H9 (cell line): ENCODE measurements at regions not wholly inside any gene's neighbourhood (a gene's known extent, or its start where the extent isn't known, plus 50 kb on each side); places are given as distances from the start of the nearest gene placed in this dataset.

Experiments used
- DNase-seq: peaks from one replicate; pipeline ENCODE4 v3.0.0-alpha.2; 2017
- H2AFZ ChIP-seq: one replicate; pipeline ENCODE4 v1.6.1; 2013; ENCODE audit warnings: mild to moderate bottlenecking, low read length, control low read depth, moderate library complexity
- H2AK5ac ChIP-seq: 2 replicates; pipeline ENCODE4 v1.6.1; 2013; ENCODE audit warnings: low read length, control low read depth, mixed read lengths; ENCODE audit not compliant: insufficient read length
- H2BK120ac ChIP-seq: one replicate; pipeline ENCODE4 v1.6.1; 2013; ENCODE audit warnings: low read depth, mild to moderate bottlenecking, low read length, control low read depth, inconsistent platforms; ENCODE audit not compliant: poor library complexity, severe bottlenecking
- H2BK12ac ChIP-seq: 2 replicates; pipeline ENCODE4 v1.6.1; 2013; ENCODE audit warnings: low read length, control low read depth, mixed read lengths, low read depth; ENCODE audit not compliant: insufficient read length
- H2BK15ac ChIP-seq: 2 replicates; pipeline ENCODE4 v1.6.1; 2013; ENCODE audit warnings: low read depth, low read length, control low read depth
- H2BK20ac ChIP-seq: one replicate; pipeline ENCODE4 v1.6.1; 2013; ENCODE audit warnings: low read depth, mild to moderate bottlenecking, low read length, control low read depth, inconsistent platforms; ENCODE audit not compliant: poor library complexity, severe bottlenecking
- H2BK5ac ChIP-seq: 2 replicates; pipeline ENCODE4 v1.6.1; 2013; ENCODE audit warnings: low read length, control low read depth, mixed read lengths; ENCODE audit not compliant: insufficient read length
- H3K14ac ChIP-seq: 2 replicates; pipeline ENCODE4 v1.6.1; 2013; ENCODE audit warnings: low read length, control low read depth; ENCODE audit not compliant: insufficient read depth
- H3K18ac ChIP-seq: 2 replicates; pipeline ENCODE4 v1.6.1; 2013; ENCODE audit warnings: low read depth, mild to moderate bottlenecking, mixed read lengths, low read length, control low read depth; ENCODE audit not compliant: insufficient read length
- H3K23ac ChIP-seq: 2 replicates; pipeline ENCODE4 v1.6.1; 2013; ENCODE audit warnings: low read length, control low read depth, mixed read lengths, low read depth; ENCODE audit not compliant: insufficient read length
- H3K23me2 ChIP-seq: 2 replicates; pipeline ENCODE4 v1.6.1; 2013; ENCODE audit warnings: low read depth, mild to moderate bottlenecking, mixed read lengths, low read length, control low read depth; ENCODE audit not compliant: insufficient read length, poor library complexity, severe bottlenecking
- H3K27ac ChIP-seq: 2 replicates; pipeline ENCODE4 v1.5.1; 2013; ENCODE audit warnings: low read length, control low read depth, mixed read lengths, low read depth; ENCODE audit not compliant: insufficient read length
- H3K27me3 ChIP-seq: 2 replicates; pipeline ENCODE4 v1.6.1; 2013; ENCODE audit warnings: low read length, control low read depth, inconsistent platforms; ENCODE audit not compliant: insufficient read depth
- H3K4ac ChIP-seq: 2 replicates; pipeline ENCODE4 v1.6.1; 2013; ENCODE audit warnings: low read depth, mild to moderate bottlenecking, control low read depth, inconsistent platforms, low read length, moderate library complexity
- H3K4me1 ChIP-seq: 2 replicates; pipeline ENCODE4 v1.6.1; 2013; ENCODE audit warnings: low read length, control low read depth, inconsistent platforms; ENCODE audit not compliant: insufficient read depth
- H3K4me2 ChIP-seq: 2 replicates; pipeline ENCODE4 v1.6.1; 2013; ENCODE audit warnings: low read length, control low read depth, mixed read lengths; ENCODE audit not compliant: insufficient read length, insufficient read depth
- H3K56ac ChIP-seq: 2 replicates; pipeline ENCODE4 v1.6.1; 2013; ENCODE audit warnings: low read depth, mild to moderate bottlenecking, mixed read lengths, low read length, control low read depth; ENCODE audit not compliant: insufficient read length
- H3K79me1 ChIP-seq: 2 replicates; pipeline ENCODE4 v1.6.1; 2013; ENCODE audit warnings: low read depth, mild to moderate bottlenecking, moderate library complexity, low read length, control low read depth, inconsistent platforms; ENCODE audit not compliant: insufficient read depth, poor library complexity, severe bottlenecking
- H3K79me2 ChIP-seq: 2 replicates; pipeline ENCODE4 v1.6.1; 2013; ENCODE audit warnings: low read length, control low read depth, inconsistent platforms; ENCODE audit not compliant: insufficient read depth
- H3K9ac ChIP-seq: 2 replicates; pipeline ENCODE4 v1.6.1; 2013; ENCODE audit warnings: low read length, control low read depth, mixed read lengths; ENCODE audit not compliant: insufficient read length; ENCODE audit errors: extremely low read depth
- H3K9me3 ChIP-seq: one replicate; pipeline ENCODE4 v1.6.1; 2013; ENCODE audit warnings: low read depth, low read length, inconsistent platforms; ENCODE audit not compliant: control insufficient read depth
- H3T11ph ChIP-seq: one replicate; pipeline ENCODE4 v1.6.1; 2013; ENCODE audit warnings: mild to moderate bottlenecking, low read length, control low read depth, inconsistent platforms
- H4K20me1 ChIP-seq: one replicate; pipeline ENCODE4 v1.6.1; 2013; ENCODE audit not compliant: control insufficient read depth, insufficient read length, insufficient read depth
- H4K5ac ChIP-seq: 2 replicates; pipeline ENCODE4 v1.6.1; 2013; ENCODE audit warnings: low read depth, mild to moderate bottlenecking, mixed read lengths, low read length, control low read depth; ENCODE audit not compliant: insufficient read length
- H4K8ac ChIP-seq: replicated peaks from 2 replicates; pipeline ENCODE4 v1.6.1; 2013; ENCODE audit warnings: low read length, control low read depth, mixed read lengths, low read depth; ENCODE audit not compliant: insufficient read length
- H4K91ac ChIP-seq: 2 replicates; pipeline ENCODE4 v1.6.1; 2013; ENCODE audit warnings: low read depth, mild to moderate bottlenecking, moderate library complexity, mixed read lengths, low read length, control low read depth; ENCODE audit not compliant: insufficient read length
- H3K27ac Mint-ChIP-seq, 3 experiments: 2 replicates in 2 of 3; 3 replicates in 1 of 3; pipeline ENCODE4 v1.8.0; 2020 to 2021; ENCODE audit warnings: mixed read lengths in 3 of 3, mild to moderate bottlenecking in 1 of 3, moderate library complexity in 1 of 3
- H3K27me3 Mint-ChIP-seq: 2 replicates; pipeline ENCODE4 v1.8.0; 2021; ENCODE audit warnings: low read depth, mild to moderate bottlenecking, moderate library complexity, mixed read lengths
- H3K36me3 Mint-ChIP-seq, 3 experiments: 2 replicates in 2 of 3; 3 replicates in 1 of 3; pipeline ENCODE4 v1.8.0; 2020 to 2021; ENCODE audit warnings: low read depth in 3 of 3, mixed read lengths in 3 of 3; ENCODE audit not compliant: insufficient read depth in 1 of 3
- H3K4me1 Mint-ChIP-seq, 2 experiments: 2 replicates each; pipeline ENCODE4 v1.8.0; 2020; ENCODE audit warnings: mixed read lengths in 2 of 2
- H3K4me3 Mint-ChIP-seq, 2 experiments: 2 replicates in 1 of 2; 3 replicates in 1 of 2; pipeline ENCODE4 v1.8.0; 2020 to 2021; ENCODE audit warnings: mild to moderate bottlenecking in 2 of 2, mixed read lengths in 2 of 2, moderate library complexity in 1 of 2
- H3K9me3 Mint-ChIP-seq, 2 experiments: 2 replicates in 1 of 2; 3 replicates in 1 of 2; pipeline ENCODE4 v1.8.0; 2020; ENCODE audit warnings: mild to moderate bottlenecking in 2 of 2, mixed read lengths in 2 of 2, moderate library complexity in 1 of 2
- CTCF ChIP-seq: fragments of 200-600 bp; sonication (generic); conservative IDR thresholded peaks from 3 replicates; pipeline ENCODE4 v1.8.0; 2021; ENCODE audit warnings: antibody characterized with exemption, mild to moderate bottlenecking
- WGBS: extraction: QIAGEN DNeasy Blood & Tissue Kit; methylation state at CpG from one replicate; pipeline ENCODE4 v1.1.7; 2013; ENCODE audit warnings: missing lambda C conversion rate, low lambda C conversion rate, mixed read lengths; ENCODE audit not compliant: insufficient read length; ENCODE audit errors: extremely low coverage; 5-methylcytosine and 5-hydroxymethylcytosine counted together

GRCh38 chr15:93982226-93982727, 249.1 kb upstream of the MCTP2 start:
- no peak overlapping the region for H3K27ac Mint-ChIP-seq
- Histone ChIP-seq H3K18ac (no peak overlapping the region), H3K4me1 (no peaks in the 10 kb centered on the region), H3K4ac (no peak overlapping the region), H3K27me3 (no peaks in the 10 kb centered on the region), H4K8ac (no peak overlapping the region), H2BK120ac (no peak overlapping the region), H3T11ph (no peak overlapping the region), H3K79me2 (no peaks in the 10 kb centered on the region), H2BK5ac (no peak overlapping the region), H4K20me1 (no peaks in the 10 kb centered on the region), H2BK12ac (no peak overlapping the region), H2BK15ac (no peak overlapping the region), H3K9me3 (no peaks in the 10 kb centered on the region), H3K56ac (no peak overlapping the region), H2BK20ac (no peak overlapping the region), H3K27ac (no peak overlapping the region), H2AFZ (no peak overlapping the region), H2AK5ac (no peak overlapping the region), H3K79me1 (no peaks in the 10 kb centered on the region), H3K9ac (no peak overlapping the region), H4K91ac (no peak overlapping the region), H3K23ac (no peak overlapping the region), H3K23me2 (no peaks in the 10 kb centered on the region), H3K14ac (no peak overlapping the region), H4K5ac (no peak overlapping the region), H3K4me2 (no peak overlapping the region)
- H3K36me3 Mint-ChIP-seq: no peaks in the 10 kb centered on the region
- no peak for DNase-seq
- H3K27me3 Mint-ChIP-seq: no peaks in the 10 kb centered on the region; the same call in 1 of the 2 replicates
- no peak overlapping the region for H3K4me3 Mint-ChIP-seq
- no peak for TF ChIP-seq CTCF
- H3K4me1 Mint-ChIP-seq: peaks cover 0 to 6% of the 10 kb centered on the region in 2 experiments; a peak in 2 of 4 replicates
- no CpG with 5 or more reads among the region's 6 CpGs for WGBS
- H3K9me3 Mint-ChIP-seq: no peaks in the 10 kb centered on the region
